Panc1 (cell line): ENCODE measurements at regions not wholly inside any gene's neighbourhood (a gene's known extent, or its start where the extent isn't known, plus 50 kb on each side); places are given as distances from the start of the nearest gene placed in this dataset.

Source experiments
- ATAC-seq: fragments of 200-7000 bp; cut with Tn5 transposase; 2 replicates; pipeline ENCODE4 v1.9.1; 2020; ENCODE audit warnings: mild to moderate bottlenecking, moderate library complexity
- BruUV-seq: library from RNA; stranded (reverse); fragments of 400-500 nt; replicated peaks from 2 replicates; lab custom pipeline; 2021; lab: Mats Ljungman, UMichigan
- CTCF ChIA-PET: fragments of 300-600 bp; sonication (Branson Sonifier 250); formaldehyde crosslinking; loops from one replicate; lab custom pipeline; 2022; ENCODE audit warnings: antibody characterized with exemption; lab: Charles Lee
- POLR2A ChIA-PET: fragments of 300-600 bp; sonication (Branson Sonifier 250); formaldehyde crosslinking; loops from one replicate; lab custom pipeline; 2022; ENCODE audit warnings: antibody characterized with exemption; lab: Charles Lee
- DNase-seq: peaks from one replicate; pipeline ENCODE4 v3.0.0-alpha.2; 2010; ENCODE audit warnings: low read depth, low spot score
- H3K27ac ChIP-seq: 2 replicates; pipeline ENCODE4 v1.5.1; 2011; ENCODE audit warnings: mild to moderate bottlenecking, low read length, inconsistent platforms
- H3K27me3 ChIP-seq: fragments of 200-500 bp; sonication (Bioruptor generic); 2 replicates; pipeline ENCODE4 v1.6.0; 2014; ENCODE audit warnings: low read length, inconsistent platforms; ENCODE audit not compliant: control insufficient read depth, insufficient read depth
- H3K36me3 ChIP-seq: fragments of 200-500 bp; sonication (Bioruptor generic); 2 replicates; pipeline ENCODE4 v1.5.1; 2014; ENCODE audit warnings: inconsistent platforms, mild to moderate bottlenecking, low read length, moderate library complexity; ENCODE audit not compliant: control insufficient read depth, insufficient read depth
- H3K4me1 ChIP-seq: 2 replicates; pipeline ENCODE4 v1.5.1; 2011; ENCODE audit warnings: inconsistent platforms, mild to moderate bottlenecking, low read length, moderate library complexity; ENCODE audit not compliant: control insufficient read depth, insufficient read depth
- H3K4me3 ChIP-seq, 2 experiments: 2 replicates each; pipeline ENCODE4 v1.5.1; 2011 to 2012; ENCODE audit warnings: low read depth in 2 of 2, low read length in 2 of 2, mild to moderate bottlenecking in 2 of 2, inconsistent platforms in 1 of 2, moderate library complexity in 1 of 2
- H3K9me3 ChIP-seq: fragments of 200-500 bp; sonication (Bioruptor generic); 2 replicates; pipeline ENCODE4 v1.5.1; 2014; ENCODE audit warnings: low read depth, mild to moderate bottlenecking, inconsistent platforms, low read length, moderate library complexity; ENCODE audit not compliant: control insufficient read depth, insufficient read depth
- CTCF ChIP-seq: fragments of 450-650 bp; IDR thresholded peaks from 2 replicates; pipeline ENCODE4 v1.5.1; 2017; ENCODE audit warnings: mild to moderate bottlenecking
- POLR2AphosphoS5 ChIP-seq: IDR thresholded peaks from 2 replicates; pipeline ENCODE4 v1.6.1; 2012; ENCODE audit warnings: mild to moderate bottlenecking, low read depth, low read length, moderate library complexity
- SIN3A ChIP-seq: IDR thresholded peaks from 2 replicates; pipeline ENCODE4 v1.6.1; 2012; ENCODE audit warnings: low read depth, mild to moderate bottlenecking, low read length, moderate library complexity, borderline replicate concordance; ENCODE audit not compliant: insufficient read depth
- TCF7L2 ChIP-seq: IDR thresholded peaks from 2 replicates; pipeline ENCODE4 v1.6.1; 2011; ENCODE audit warnings: mild to moderate bottlenecking, low read depth, low read length, inconsistent platforms
- in situ Hi-C: cut with HindIII; loops from 2 replicates; pipeline ENCODE4 v1.10.0; 2016; ENCODE audit warnings: low sequenced_read_pairs, low pct_unique_long_range_greater_than_20kb
- intact Hi-C: fragments of 100-400 bp; cut with micrococcal nuclease; formaldehyde crosslinking; loops from one replicate; pipeline ENCODE4 v1.10.0; 2022; ENCODE audit not compliant: unreplicated experiment
- TF ChIP-seq, protein P1 (sequence below), 2 experiments: IDR thresholded peaks; 2 replicates each; pipeline ENCODE4 v1.6.1; 2011 to 2012; ENCODE audit warnings: low read depth in 2 of 2, control low read depth in 1 of 2, low read length in 1 of 2, mild to moderate bottlenecking in 1 of 2, moderate library complexity in 1 of 2; ENCODE audit not compliant: insufficient read depth in 1 of 2

- CTCF ChIA-PET: no interaction called here
- intact Hi-C loops (no loop called here), in situ Hi-C loops (no loop called here)
- TF ChIP-seq SIN3A (no peak), CTCF (no peak), POLR2AphosphoS5 (no peak), TCF7L2 (no peak)
- TF ChIP-seq, protein P1, sequence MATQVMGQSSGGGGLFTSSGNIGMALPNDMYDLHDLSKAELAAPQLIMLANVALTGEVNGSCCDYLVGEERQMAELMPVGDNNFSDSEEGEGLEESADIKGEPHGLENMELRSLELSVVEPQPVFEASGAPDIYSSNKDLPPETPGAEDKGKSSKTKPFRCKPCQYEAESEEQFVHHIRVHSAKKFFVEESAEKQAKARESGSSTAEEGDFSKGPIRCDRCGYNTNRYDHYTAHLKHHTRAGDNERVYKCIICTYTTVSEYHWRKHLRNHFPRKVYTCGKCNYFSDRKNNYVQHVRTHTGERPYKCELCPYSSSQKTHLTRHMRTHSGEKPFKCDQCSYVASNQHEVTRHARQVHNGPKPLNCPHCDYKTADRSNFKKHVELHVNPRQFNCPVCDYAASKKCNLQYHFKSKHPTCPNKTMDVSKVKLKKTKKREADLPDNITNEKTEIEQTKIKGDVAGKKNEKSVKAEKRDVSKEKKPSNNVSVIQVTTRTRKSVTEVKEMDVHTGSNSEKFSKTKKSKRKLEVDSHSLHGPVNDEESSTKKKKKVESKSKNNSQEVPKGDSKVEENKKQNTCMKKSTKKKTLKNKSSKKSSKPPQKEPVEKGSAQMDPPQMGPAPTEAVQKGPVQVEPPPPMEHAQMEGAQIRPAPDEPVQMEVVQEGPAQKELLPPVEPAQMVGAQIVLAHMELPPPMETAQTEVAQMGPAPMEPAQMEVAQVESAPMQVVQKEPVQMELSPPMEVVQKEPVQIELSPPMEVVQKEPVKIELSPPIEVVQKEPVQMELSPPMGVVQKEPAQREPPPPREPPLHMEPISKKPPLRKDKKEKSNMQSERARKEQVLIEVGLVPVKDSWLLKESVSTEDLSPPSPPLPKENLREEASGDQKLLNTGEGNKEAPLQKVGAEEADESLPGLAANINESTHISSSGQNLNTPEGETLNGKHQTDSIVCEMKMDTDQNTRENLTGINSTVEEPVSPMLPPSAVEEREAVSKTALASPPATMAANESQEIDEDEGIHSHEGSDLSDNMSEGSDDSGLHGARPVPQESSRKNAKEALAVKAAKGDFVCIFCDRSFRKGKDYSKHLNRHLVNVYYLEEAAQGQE (IDR thresholded peaks at IDR 0.05; ENCODE audit: insufficient read depth in 1 of 2, low read depth in 2 of 2, low read length in 1 of 2): no peak
- H3K4me3 ChIP-seq: no peak overlapping the region
- no peaks in the 10 kb centered on the region for H3K36me3 ChIP-seq
- POLR2A ChIA-PET: no interaction called here
- ATAC-seq (no peak), DNase-seq (no peak)
- no peak overlapping the region for H3K27ac ChIP-seq
- no peaks in the 10 kb centered on the region for H3K9me3 ChIP-seq
- H3K4me1 ChIP-seq: no peaks in the 10 kb centered on the region
- no peaks in the 10 kb centered on the region for H3K27me3 ChIP-seq
- BruUV-seq: no TSS peak
Observed at GRCh38 chr4:38426532-38426931, 237.5 kb upstream of the KLF3 start.

GRCh38 chr4:38430841-38431240 is 233.2 kb upstream of the KLF3 start:
- DNase-seq: no peak
- intact Hi-C loops: no loop called here

More at GRCh38 chr4:38430841-38431240, 233.2 kb upstream of the KLF3 start:
- no peak for ATAC-seq
- no TSS peak for BruUV-seq
- in situ Hi-C loops: no loop called here
- Histone ChIP-seq H3K27me3 (no peaks in the 10 kb centered on the region), H3K4me3 (no peak overlapping the region), H3K27ac (no peak overlapping the region), H3K9me3 (no peaks in the 10 kb centered on the region), H3K4me1 (no peaks in the 10 kb centered on the region), H3K36me3 (no peaks in the 10 kb centered on the region)
- ChIA-PET CTCF (no interaction called here), POLR2A (no interaction called here)
- TF ChIP-seq POLR2AphosphoS5: no peak
- no peak for TF ChIP-seq CTCF
- no peak for TF ChIP-seq SIN3A
- TF ChIP-seq, protein P1 (IDR thresholded peaks at IDR 0.05; ENCODE audit: insufficient read depth in 1 of 2, low read depth in 2 of 2, low read length in 1 of 2): no peak
